Activated T-cell treated with anti-CD3 and anti-CD28 coated beads for 1 hour (primary cell): ENCODE measurements at regions not wholly inside any gene's neighbourhood (a gene's known extent, or its start where the extent isn't known, plus 50 kb on each side); places are given as distances from the start of the nearest gene placed in this dataset.

Experiments
- DNase-seq: peaks from one replicate; pipeline ENCODE4 v3.0.0-alpha.2; 2020; ENCODE audit warnings: low read depth

GRCh38 chr12:11568155-11568761 lies 81.2 kb upstream of the ETV6 start:
- DNase-seq = no peak

- no peak for DNase-seq
Observed at GRCh38 chr12:11568762-11569478, 80.6 kb upstream of the ETV6 start.

- no peak for DNase-seq
Observed at GRCh38 chr12:11569716-11570115, 79.8 kb upstream of the ETV6 start.

GRCh38 chr12:11573880-11574279 lies 75.6 kb upstream of the ETV6 start:
- no peak for DNase-seq

- DNase-seq = no peak
Observed at GRCh38 chr12:11576104-11576503, 73.4 kb upstream of the ETV6 start.

- no peak for DNase-seq
Observed at GRCh38 chr12:11577658-11578260, 71.7 kb upstream of the ETV6 start.

- DNase-seq = no peak
Observed at GRCh38 chr12:11578461-11578993, 70.9 kb upstream of the ETV6 start.

- no peak for DNase-seq
Observed at GRCh38 chr12:11580125-11580751, 69.2 kb upstream of the ETV6 start.

GRCh38 chr12:11581179-11581755 lies 68.2 kb upstream of the ETV6 start:
- DNase-seq = peak; percentile 66

GRCh38 chr12:11584221-11584855 lies 65.1 kb upstream of the ETV6 start:
- no peak for DNase-seq

- DNase-seq = no peak
Observed at GRCh38 chr12:11592484-11592883, 57.0 kb upstream of the ETV6 start.

GRCh38 chr12:11593013-11593412 lies 56.5 kb upstream of the ETV6 start:
- no peak for DNase-seq

- no peak for DNase-seq
Observed at GRCh38 chr12:11595080-11595479, 54.4 kb upstream of the ETV6 start.

GRCh38 chr12:11596141-11596540 lies 53.3 kb upstream of the ETV6 start:
- no peak for DNase-seq

GRCh38 chr12:11598900-11599299 lies 50.6 kb upstream of the ETV6 start:
- no peak for DNase-seq
